ENCODE measurements at regions not wholly inside any gene's neighbourhood (a gene's known extent, or its start where the extent isn't known, plus 50 kb on each side); places are given as distances from the start of the nearest gene placed in this dataset.

DNA sequence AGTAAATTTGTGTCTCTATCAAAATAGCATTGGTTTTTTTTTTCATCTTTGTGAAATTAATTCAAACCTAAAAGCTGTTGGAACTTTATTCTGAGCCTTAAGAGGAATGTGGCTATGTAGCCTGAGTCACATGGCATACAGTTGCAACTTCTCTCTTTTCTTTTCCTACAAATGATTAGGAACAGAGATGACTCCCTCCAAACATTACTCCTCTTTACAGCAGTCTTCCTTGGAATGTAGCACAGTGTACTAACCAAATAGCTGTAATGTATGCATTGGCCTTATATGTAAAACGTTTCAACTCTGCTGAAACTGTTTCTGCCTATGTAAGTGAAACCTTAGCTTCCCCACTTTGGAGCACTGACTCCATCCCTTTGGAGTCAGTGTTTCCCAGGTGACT lies 100.9 kb upstream of the MAP1B start:
- Mint-ChIP-seq H3K9me3 (no peaks in the 10 kb centered on the region), H3K27ac (no peak overlapping the region), H3K4me3 (no peak overlapping the region), H3K36me3 (ENCODE audit: low read depth) (no peaks in the 10 kb centered on the region), H3K4me1 (ENCODE audit: low read depth) (no peaks in the 10 kb centered on the region), H3K27me3 (ENCODE audit: low read depth) (peaks cover 30% of the 10 kb centered on the region)
- CTCF ChIA-PET: interaction anchor here (1.5 kb wide), 1 partner anchor 11 kb away, joined by 4 read pairs; no protein-coding TSS in a partner anchor
- no peak for DNase-seq
- intact Hi-C loops (cut with micrococcal nuclease): no loop called here

DNA sequence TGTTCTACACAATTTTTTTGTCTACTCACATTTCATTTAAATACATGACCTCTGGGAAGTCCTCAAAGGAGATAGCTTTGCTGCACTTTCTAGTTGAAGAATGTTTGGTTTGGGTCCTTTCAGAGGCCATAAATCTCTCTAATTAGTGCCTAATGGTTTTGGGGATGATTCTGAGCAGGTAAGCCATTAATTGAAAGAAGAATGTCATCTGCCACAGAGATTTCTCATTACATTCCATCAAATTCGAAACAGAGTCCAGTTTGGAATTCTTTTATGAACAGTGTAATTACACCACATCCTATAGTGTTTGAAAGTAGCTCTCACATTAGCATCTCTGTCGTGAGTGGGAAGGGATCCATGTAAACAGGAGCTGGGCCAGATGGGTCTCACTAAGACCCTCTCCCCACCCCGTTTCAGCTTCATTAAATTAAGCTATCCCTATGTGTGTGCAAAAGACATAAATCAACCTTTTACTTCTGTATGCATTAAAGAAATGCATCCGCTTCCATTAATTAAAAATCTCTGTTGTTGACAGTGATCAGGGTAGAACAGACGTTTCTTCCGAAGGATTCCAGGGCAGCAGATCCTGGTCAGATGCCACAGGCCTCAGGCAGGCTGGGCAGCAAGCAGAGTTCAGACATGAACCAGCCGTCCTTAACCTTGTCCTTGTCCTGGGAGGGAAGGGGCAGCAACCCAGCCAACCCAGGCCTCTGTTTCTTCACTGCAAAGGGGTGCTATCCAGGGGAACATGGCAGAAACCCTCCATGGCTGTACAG lies 99.8 kb upstream of the MAP1B start:
- Mint-ChIP-seq H3K9me3 (no peaks in the 10 kb centered on the region), H3K27me3 (ENCODE audit: low read depth) (peaks cover 29% of the 10 kb centered on the region), H3K4me3 (no peak overlapping the region), H3K4me1 (ENCODE audit: low read depth) (no peaks in the 10 kb centered on the region), H3K36me3 (ENCODE audit: low read depth) (no peaks in the 10 kb centered on the region), H3K27ac (no peak overlapping the region)
- intact Hi-C loops (cut with micrococcal nuclease): no loop called here
- DNase-seq: no peak
- CTCF ChIA-PET: interaction anchor here (1.5 kb wide), 1 partner anchor 9 kb away, joined by 4 read pairs; no protein-coding TSS in a partner anchor

DNA sequence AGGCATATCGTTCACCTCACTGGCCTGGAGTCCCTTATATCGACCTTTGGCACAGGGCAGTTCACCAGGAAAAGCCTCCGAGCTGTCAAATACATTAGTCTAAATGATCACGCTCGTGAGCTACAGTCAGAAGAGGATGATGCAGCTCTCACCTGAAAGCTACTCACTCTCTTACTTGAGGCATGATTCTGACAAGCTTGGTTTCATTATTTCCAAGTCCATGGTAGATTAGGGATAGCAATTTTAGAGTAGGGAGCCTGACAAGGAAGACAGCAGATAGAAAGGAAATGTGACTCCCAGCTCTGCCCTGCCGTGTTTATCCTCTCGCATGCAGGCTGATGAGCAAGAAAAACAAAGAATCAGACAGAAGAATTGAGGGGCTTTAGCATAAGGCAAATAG lies 98.0 kb upstream of the MAP1B start:
- Mint-ChIP-seq H3K27me3 (ENCODE audit: low read depth) (peaks cover 26% of the 10 kb centered on the region), H3K4me3 (no peak overlapping the region), H3K9me3 (no peaks in the 10 kb centered on the region), H3K36me3 (ENCODE audit: low read depth) (no peaks in the 10 kb centered on the region), H3K27ac (no peak overlapping the region), H3K4me1 (ENCODE audit: low read depth) (no peaks in the 10 kb centered on the region)
- intact Hi-C loops (cut with micrococcal nuclease): no loop called here
- CTCF ChIA-PET: no interaction called here
- DNase-seq: no peak

DNA sequence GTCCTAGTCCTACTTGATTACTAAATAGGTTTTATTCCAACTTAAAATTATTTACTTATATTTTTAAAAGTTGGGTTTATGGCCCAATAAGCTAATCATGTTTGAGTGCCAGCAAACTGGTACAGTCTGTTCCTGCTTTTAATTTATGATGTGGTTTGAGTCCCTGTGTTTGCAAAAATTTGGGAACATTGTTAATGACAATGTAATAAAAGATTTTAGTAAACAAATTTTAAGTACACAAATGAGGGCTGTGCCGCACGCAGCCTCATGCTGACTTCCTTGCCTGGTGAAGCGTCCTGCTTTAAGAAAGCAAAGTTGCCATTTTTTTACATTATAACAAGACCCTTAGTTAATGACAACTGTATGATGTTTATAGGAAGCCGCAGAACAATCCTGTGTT lies 96.8 kb upstream of the MAP1B start:
- CTCF ChIA-PET: no interaction called here
- intact Hi-C loops (cut with micrococcal nuclease): no loop called here
- no peaks in the 10 kb centered on the region for H3K9me3 Mint-ChIP-seq

GRCh38 chr5:72012906-72013305 lies 94.4 kb upstream of the MAP1B start:
- DNase-seq: no peak
- Mint-ChIP-seq H3K4me3 (no peak overlapping the region), H3K4me1 (ENCODE audit: low read depth) (no peaks in the 10 kb centered on the region), H3K27me3 (ENCODE audit: low read depth) (peaks cover 17% of the 10 kb centered on the region), H3K27ac (no peak overlapping the region), H3K9me3 (no peaks in the 10 kb centered on the region), H3K36me3 (ENCODE audit: low read depth) (no peaks in the 10 kb centered on the region)
- CTCF ChIA-PET: no interaction called here
- intact Hi-C loops (cut with micrococcal nuclease): no loop called here

More for the DNA sequence above, 96.8 kb upstream of the MAP1B start:
- no peaks in the 10 kb centered on the region for H3K36me3 Mint-ChIP-seq (ENCODE audit: low read depth)
- no peaks in the 10 kb centered on the region for H3K4me1 Mint-ChIP-seq (ENCODE audit: low read depth)
- no peak overlapping the region for H3K27ac Mint-ChIP-seq
- H3K4me3 Mint-ChIP-seq: no peak overlapping the region
- DNase-seq: no peak
- peaks cover 20% of the 10 kb centered on the region for H3K27me3 Mint-ChIP-seq (ENCODE audit: low read depth)

DNA sequence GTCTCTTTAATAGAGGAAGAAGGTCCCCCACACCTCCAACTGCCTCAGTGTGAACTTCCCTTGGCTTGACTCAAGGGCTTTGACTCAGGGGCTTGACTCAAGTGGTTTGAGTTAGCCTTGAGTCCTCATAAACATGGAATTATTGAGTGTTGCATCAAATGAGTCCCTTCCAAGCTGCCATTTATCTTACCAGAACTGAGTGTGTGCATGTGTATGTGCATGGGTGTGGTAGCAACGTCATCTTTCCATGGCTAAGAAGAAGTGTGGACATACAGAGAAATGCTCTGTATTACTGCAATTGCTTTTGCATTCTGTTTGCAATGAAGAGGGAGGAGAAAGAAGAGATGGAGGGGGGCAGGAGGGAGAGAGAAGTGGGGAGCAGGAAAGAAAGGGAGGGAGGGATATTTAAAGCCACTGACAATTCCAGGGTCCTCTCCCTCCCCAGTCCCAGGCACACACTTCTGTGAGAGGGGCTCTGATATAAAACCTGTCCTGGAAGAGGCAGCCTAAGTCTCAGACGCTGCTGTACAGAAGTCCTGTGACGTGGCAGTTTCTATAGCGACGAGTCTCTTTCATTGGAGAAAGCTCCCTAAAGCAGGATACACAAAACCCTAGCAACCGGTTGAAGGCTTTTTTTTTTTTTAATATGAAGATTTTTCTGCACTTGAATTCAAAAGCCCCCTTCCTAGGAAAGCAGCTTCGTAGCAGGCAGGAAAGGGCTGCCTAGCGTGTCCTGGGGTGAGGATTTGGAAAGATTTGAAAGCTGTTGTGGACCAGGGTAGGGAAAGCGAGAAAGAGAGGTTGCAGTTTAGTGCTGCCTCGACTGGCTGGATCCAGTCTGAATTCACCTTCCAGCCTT lies 93.3 kb upstream of the MAP1B start:
- no peak for DNase-seq
- intact Hi-C loops (cut with micrococcal nuclease): no loop called here
- CTCF ChIA-PET: no interaction called here
- Mint-ChIP-seq H3K4me3 (no peak overlapping the region), H3K36me3 (ENCODE audit: low read depth) (no peaks in the 10 kb centered on the region), H3K9me3 (no peaks in the 10 kb centered on the region), H3K27me3 (ENCODE audit: low read depth) (peaks cover 20% of the 10 kb centered on the region), H3K4me1 (ENCODE audit: low read depth) (no peaks in the 10 kb centered on the region), H3K27ac (no peak overlapping the region)

DNA sequence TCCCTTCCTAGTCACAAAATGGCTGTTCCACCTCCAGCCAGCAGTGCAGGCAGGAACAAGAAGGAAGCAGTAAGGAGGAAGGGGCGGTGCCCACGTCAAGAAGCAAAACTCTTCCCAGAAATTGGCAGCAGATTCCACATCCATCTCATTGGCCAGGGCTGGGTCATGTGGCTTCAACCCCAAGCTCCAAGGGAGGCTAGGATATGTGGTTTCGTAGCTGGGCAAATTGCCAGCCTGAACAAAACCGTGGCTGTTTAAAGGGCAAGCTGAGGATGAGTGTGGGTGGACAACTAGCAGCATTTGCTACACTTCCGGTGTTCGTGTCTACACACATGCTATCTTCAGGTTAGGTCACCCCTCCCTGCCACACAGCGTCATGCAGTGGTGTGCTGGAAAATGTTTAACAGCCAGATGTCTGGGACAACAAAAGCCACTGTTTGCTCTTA lies 92.1 kb upstream of the MAP1B start:
- DNase-seq: no peak
- Mint-ChIP-seq H3K36me3 (ENCODE audit: low read depth) (no peaks in the 10 kb centered on the region), H3K4me1 (ENCODE audit: low read depth) (no peaks in the 10 kb centered on the region), H3K27ac (no peak overlapping the region), H3K27me3 (ENCODE audit: low read depth) (peaks cover 24% of the 10 kb centered on the region), H3K9me3 (no peaks in the 10 kb centered on the region), H3K4me3 (no peak overlapping the region)
- intact Hi-C loops (cut with micrococcal nuclease): no loop called here
- CTCF ChIA-PET: no interaction called here

- H3K27me3 Mint-ChIP-seq (ENCODE audit: low read depth): peaks cover 26% of the 10 kb centered on the region
- H3K4me3 Mint-ChIP-seq: no peak overlapping the region
- H3K4me1 Mint-ChIP-seq (ENCODE audit: low read depth): no peaks in the 10 kb centered on the region
- no peaks in the 10 kb centered on the region for H3K9me3 Mint-ChIP-seq
- H3K36me3 Mint-ChIP-seq (ENCODE audit: low read depth): no peaks in the 10 kb centered on the region
- intact Hi-C loops (cut with micrococcal nuclease): loop anchor here (1.0 kb wide), 1 partner anchor 235 kb away; no protein-coding TSS in a partner anchor
- peak; percentile 81 for DNase-seq
- no peak overlapping the region for H3K27ac Mint-ChIP-seq
- CTCF ChIA-PET: interaction anchor here (0.6 to 2.6 kb wide), 6 partner anchors 11 to 320 kb away, joined by 3 to 7 read pairs (median 3); no protein-coding TSS in a partner anchor
Measured at GRCh38 chr5:72018143-72018803, 89.0 kb upstream of the MAP1B start.

- peaks cover 26% of the 10 kb centered on the region for H3K27me3 Mint-ChIP-seq (ENCODE audit: low read depth)
- H3K4me3 Mint-ChIP-seq: no peak overlapping the region
- H3K4me1 Mint-ChIP-seq (ENCODE audit: low read depth): no peaks in the 10 kb centered on the region
- no peaks in the 10 kb centered on the region for H3K9me3 Mint-ChIP-seq
- intact Hi-C loops (cut with micrococcal nuclease): no loop called here
- no peak overlapping the region for H3K27ac Mint-ChIP-seq
- no peaks in the 10 kb centered on the region for H3K36me3 Mint-ChIP-seq (ENCODE audit: low read depth)
- DNase-seq: no peak
- CTCF ChIA-PET: no interaction called here
Measured at GRCh38 chr5:72020161-72020983, 86.9 kb upstream of the MAP1B start.

- DNase-seq: no peak
- Mint-ChIP-seq H3K36me3 (ENCODE audit: low read depth) (no peaks in the 10 kb centered on the region), H3K27ac (no peak overlapping the region), H3K4me1 (ENCODE audit: low read depth) (no peaks in the 10 kb centered on the region), H3K4me3 (no peak overlapping the region), H3K9me3 (no peaks in the 10 kb centered on the region), H3K27me3 (ENCODE audit: low read depth) (peaks cover 23% of the 10 kb centered on the region)
- intact Hi-C loops (cut with micrococcal nuclease): no loop called here
- CTCF ChIA-PET: no interaction called here
Measured at GRCh38 chr5:72021651-72022357, 85.5 kb upstream of the MAP1B start.

DNA sequence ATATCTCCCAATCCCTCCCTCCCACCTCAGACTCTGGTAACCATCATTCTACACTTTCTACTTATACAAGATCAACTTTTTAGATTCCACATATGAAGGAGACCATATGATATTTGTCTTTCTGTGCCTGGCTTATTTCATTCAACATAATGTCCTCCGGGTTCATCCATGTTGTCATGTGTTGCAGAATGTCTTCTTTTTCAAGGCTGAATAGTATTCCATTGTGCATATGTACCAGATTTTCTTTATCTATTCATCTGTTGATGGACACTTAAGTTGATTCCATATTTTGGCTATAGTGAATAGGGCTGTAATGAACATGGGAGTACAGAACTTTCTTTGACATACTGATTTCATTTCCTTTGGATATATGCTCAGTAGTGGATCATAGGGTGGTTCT lies 78.9 kb upstream of the MAP1B start:
- DNase-seq: no peak
- H3K27ac Mint-ChIP-seq: no peak overlapping the region
- H3K9me3 Mint-ChIP-seq: no peaks in the 10 kb centered on the region
- H3K27me3 Mint-ChIP-seq (ENCODE audit: low read depth): peaks cover 13% of the 10 kb centered on the region
- intact Hi-C loops (cut with micrococcal nuclease): no loop called here
- H3K4me3 Mint-ChIP-seq: no peak overlapping the region
- H3K4me1 Mint-ChIP-seq (ENCODE audit: low read depth): no peaks in the 10 kb centered on the region
- H3K36me3 Mint-ChIP-seq (ENCODE audit: low read depth): no peaks in the 10 kb centered on the region
- CTCF ChIA-PET: no interaction called here
